Keratinocyte (primary cell): ENCODE measurements at regions not wholly inside any gene's neighbourhood (a gene's known extent, or its start where the extent isn't known, plus 50 kb on each side); places are given as distances from the start of the nearest gene placed in this dataset.

Experiments used
- DNase-seq: peaks from one replicate; pipeline ENCODE4 v3.0.0-alpha.2; 2011; ENCODE audit warnings: low read depth, missing footprints, low spot score
- FAIRE-seq: peaks from 2 replicates; lab custom pipeline; 2011; peaks lifted over from hg19 to GRCh38; lab: Jason Lieb, UNC
- H2AFZ ChIP-seq: 2 replicates; pipeline ENCODE4 v1.6.0; 2012; ENCODE audit warnings: low read length, control low read depth, inconsistent platforms; ENCODE audit not compliant: control insufficient read depth
- H3K27ac ChIP-seq: 2 replicates; pipeline ENCODE4 v1.5.1; 2011; ENCODE audit warnings: low read length; ENCODE audit not compliant: control insufficient read depth, insufficient read depth
- H3K27me3 ChIP-seq: 3 replicates; pipeline ENCODE4 v1.6.0; 2011; ENCODE audit warnings: low read length; ENCODE audit not compliant: control insufficient read depth, insufficient read depth; ENCODE audit errors: extremely low read depth
- H3K36me3 ChIP-seq, 2 experiments: 2 replicates in 1 of 2; 3 replicates in 1 of 2; pipeline ENCODE4 v1.5.1; 2011; ENCODE audit warnings: low read length in 2 of 2, mild to moderate bottlenecking in 1 of 2; ENCODE audit not compliant: control insufficient read depth in 2 of 2, insufficient read depth in 2 of 2; ENCODE audit errors: extremely low read depth in 1 of 2
- H3K4me1 ChIP-seq: 3 replicates; pipeline ENCODE4 v1.5.1; 2011; ENCODE audit warnings: low read length; ENCODE audit not compliant: control insufficient read depth, insufficient read depth; ENCODE audit errors: extremely low read depth
- H3K4me2 ChIP-seq: 3 replicates; pipeline ENCODE4 v1.6.0; 2011; ENCODE audit warnings: low read depth, low read length; ENCODE audit not compliant: control insufficient read depth, insufficient read depth; ENCODE audit errors: extremely low read depth
- H3K4me3 ChIP-seq, 3 experiments: fragments of 200-600 bp in 1 of 3; sonication (generic) in 1 of 3; 2 replicates in 2 of 3; 3 replicates in 1 of 3; pipeline ENCODE4 v1.5.1; 2011 to 2016; ENCODE audit warnings: low read length in 3 of 3, mild to moderate bottlenecking in 3 of 3, control low read depth in 2 of 3, inconsistent platforms in 1 of 3, low read depth in 1 of 3, mixed read lengths in 1 of 3, mixed run types in 1 of 3, moderate library complexity in 1 of 3; ENCODE audit not compliant: control insufficient read depth in 2 of 3, insufficient read depth in 2 of 3; ENCODE audit errors: extremely low read depth in 1 of 3
- H3K79me2 ChIP-seq: 2 replicates; pipeline ENCODE4 v1.6.0; 2012; ENCODE audit warnings: low read length; ENCODE audit not compliant: control insufficient read depth, insufficient read depth
- H3K9ac ChIP-seq: 3 replicates; pipeline ENCODE4 v1.6.0; 2011; ENCODE audit warnings: low read length; ENCODE audit not compliant: control insufficient read depth, insufficient read depth; ENCODE audit errors: extremely low read depth
- H3K9me1 ChIP-seq: 3 replicates; pipeline ENCODE4 v1.6.0; 2011; ENCODE audit warnings: low read length; ENCODE audit not compliant: control insufficient read depth, insufficient read depth; ENCODE audit errors: extremely low read depth
- H3K9me3 ChIP-seq: 2 replicates; pipeline ENCODE4 v1.5.1; 2012; ENCODE audit warnings: low read depth, low read length; ENCODE audit not compliant: control insufficient read depth
- H4K20me1 ChIP-seq: 3 replicates; pipeline ENCODE4 v1.6.0; 2011; ENCODE audit warnings: low read length; ENCODE audit not compliant: control insufficient read depth, insufficient read depth; ENCODE audit errors: extremely low read depth
- CTCF ChIP-seq, 3 experiments: IDR thresholded peaks in 1 of 3; conservative IDR thresholded peaks in 1 of 3; optimal IDR thresholded peaks in 1 of 3; 2 replicates in 2 of 3; 3 replicates in 1 of 3; pipeline versions ENCODE3 to v1.5.1; 2011; ENCODE audit warnings: low read length in 3 of 3, mild to moderate bottlenecking in 3 of 3, moderate library complexity in 2 of 3, control low read depth in 1 of 3, inconsistent platforms in 1 of 3; ENCODE audit not compliant: insufficient read depth in 2 of 3; ENCODE audit errors: extremely low read depth in 1 of 3
- EZH2 ChIP-seq: IDR thresholded peaks from one replicate; pipeline ENCODE4 v1.6.1; 2012; ENCODE audit warnings: inconsistent platforms, mild to moderate bottlenecking, low read length, moderate library complexity
- dilution Hi-C: fragments of 300-500 bp; cut with MboI; formaldehyde crosslinking; loops from one replicate; pipeline ENCODE4 v1.7.0; 2020; ENCODE audit warnings: low sequenced_read_pairs; ENCODE audit not compliant: extremely low pct_ligation_motif_present

- Histone ChIP-seq H4K20me1 (no peaks in the 10 kb centered on the region), H3K9ac (no peak overlapping the region), H3K27me3 (no peaks in the 10 kb centered on the region), H3K4me3 (no peak overlapping the region), H3K79me2 (no peaks in the 10 kb centered on the region), H3K4me2 (no peak overlapping the region), H3K9me3 (no peaks in the 10 kb centered on the region), H3K36me3 (no peaks in the 10 kb centered on the region), H3K9me1 (no peaks in the 10 kb centered on the region), H2AFZ (no peak overlapping the region), H3K27ac (no peak overlapping the region), H3K4me1 (no peaks in the 10 kb centered on the region)
- FAIRE-seq (no peak), DNase-seq (no peak)
- no peak for TF ChIP-seq CTCF (optimal IDR thresholded peaks at IDR 0.05 in 1 of 3, IDR thresholded peaks at IDR 0.05 in 1 of 3, conservative IDR thresholded peaks at IDR 0.05 in 1 of 3; ENCODE audit: extremely low read depth in 1 of 3, insufficient read depth in 2 of 3, low read length in 3 of 3)
- no peak for TF ChIP-seq EZH2
- dilution Hi-C loops = no loop called here
These were observed 148.3 kb upstream of the POU3F2 start for GRCh38 chr6:98686008-98686601.

DNA sequence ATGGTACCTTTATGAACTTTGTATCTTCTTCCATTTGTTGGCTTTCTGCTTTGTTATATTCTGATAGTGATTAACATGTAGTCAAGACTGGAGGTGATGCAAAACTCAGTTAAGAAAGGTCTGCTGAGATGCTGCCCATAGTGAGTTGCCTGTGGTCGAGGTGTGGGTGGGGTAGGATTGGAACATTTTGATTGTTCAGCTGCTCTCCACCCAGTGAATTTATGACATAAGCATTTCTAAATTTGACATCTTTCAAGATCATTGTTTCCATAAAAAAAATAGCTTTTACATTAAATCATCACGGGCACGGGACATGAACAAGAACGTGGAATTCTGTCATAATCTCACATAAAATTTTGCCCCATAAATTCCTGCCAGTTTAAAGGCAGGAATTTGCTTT is 146.6 kb upstream of the POU3F2 start:
- no peak overlapping the region for H3K4me3 ChIP-seq
- FAIRE-seq (no peak), DNase-seq (no peak)
- no peaks in the 10 kb centered on the region for H3K9me3 ChIP-seq
- no peak overlapping the region for H3K27ac ChIP-seq
- no peaks in the 10 kb centered on the region for H3K9me1 ChIP-seq
- H2AFZ ChIP-seq = no peak overlapping the region
- no peaks in the 10 kb centered on the region for H3K27me3 ChIP-seq
- no peaks in the 10 kb centered on the region for H3K36me3 ChIP-seq
- H3K79me2 ChIP-seq = no peaks in the 10 kb centered on the region
- H4K20me1 ChIP-seq = no peaks in the 10 kb centered on the region
- H3K9ac ChIP-seq = no peak overlapping the region
- H3K4me2 ChIP-seq = no peak overlapping the region
- no peaks in the 10 kb centered on the region for H3K4me1 ChIP-seq
- TF ChIP-seq EZH2 (no peak), CTCF (optimal IDR thresholded peaks at IDR 0.05 in 1 of 3, IDR thresholded peaks at IDR 0.05 in 1 of 3, conservative IDR thresholded peaks at IDR 0.05 in 1 of 3; ENCODE audit: extremely low read depth in 1 of 3, insufficient read depth in 2 of 3, low read length in 3 of 3) (no peak)
- dilution Hi-C loops = no loop called here
